K562 (cell line): ENCODE measurements at regions not wholly inside any gene's neighbourhood (a gene's known extent, or its start where the extent isn't known, plus 50 kb on each side); places are given as distances from the start of the nearest gene placed in this dataset.

Experiments used
- CEBPG ChIP-seq, 3 experiments: fragments of 200-800 bp in 1 of 3; sonication (Bioruptor generic) in 1 of 3; sonication (generic) in 1 of 3; formaldehyde crosslinking in 1 of 3; IDR thresholded peaks in 2 of 3; conservative IDR thresholded peaks in 1 of 3; 2 replicates each; pipeline versions ENCODE4 v1.6.1 to v1.8.0; 2016 to 2022; ENCODE audit warnings: missing compliant biosample characterization in 2 of 3, missing genetic modification characterization in 2 of 3, mild to moderate bottlenecking in 1 of 3, missing genetic modification reagents in 1 of 3
- DMBX1 ChIP-seq: fragments of 250-450 bp; sonication (Bioruptor Pico); IDR thresholded peaks from 2 replicates; pipeline ENCODE4 v1.8.0; 2022; ENCODE audit warnings: inconsistent platforms, mild to moderate bottlenecking, moderate library complexity, borderline replicate concordance
- ETV1 ChIP-seq: fragments of 450-650 bp; conservative IDR thresholded peaks from 2 replicates; pipeline ENCODE4 v1.6.1; 2016; ENCODE audit warnings: missing genetic modification characterization, control low read depth, low read depth, missing compliant biosample characterization
- MYC ChIP-seq, 2 experiments: fragments of 250-450 bp in 1 of 2; sonication (Bioruptor Pico) in 1 of 2; IDR thresholded peaks; 2 replicates each; pipeline versions ENCODE4 v1.5.1 to v1.6.1; 2012 to 2021; ENCODE audit warnings: low read depth in 2 of 2, borderline replicate concordance in 1 of 2, improper control_type of control experiment in 1 of 2, low read length in 1 of 2, mild to moderate bottlenecking in 1 of 2, moderate library complexity in 1 of 2
- ZSCAN32 ChIP-seq: fragments of 450-650 bp; formaldehyde crosslinking; IDR thresholded peaks from 2 replicates; pipeline ENCODE4 v1.4.0; 2020; ENCODE audit warnings: mild to moderate bottlenecking, moderate library complexity
- TF ChIP-seq, protein P1 (sequence below): fragments of 450-650 bp; IDR thresholded peaks from 2 replicates; pipeline ENCODE4 v1.6.1; 2017; ENCODE audit warnings: antibody characterized with exemption, mild to moderate bottlenecking
- TF ChIP-seq, protein P2 (sequence below): fragments of 450-650 bp; formaldehyde crosslinking; IDR thresholded peaks from 2 replicates; pipeline ENCODE4 v1.4.0; 2022; ENCODE audit warnings: mild to moderate bottlenecking, moderate library complexity
- TF ChIP-seq, protein P3 (sequence below): fragments of 250-450 bp; sonication (Bioruptor Pico); IDR thresholded peaks from 2 replicates; pipeline ENCODE4 v1.4.0; 2020; ENCODE audit warnings: mild to moderate bottlenecking, moderate library complexity

DNA sequence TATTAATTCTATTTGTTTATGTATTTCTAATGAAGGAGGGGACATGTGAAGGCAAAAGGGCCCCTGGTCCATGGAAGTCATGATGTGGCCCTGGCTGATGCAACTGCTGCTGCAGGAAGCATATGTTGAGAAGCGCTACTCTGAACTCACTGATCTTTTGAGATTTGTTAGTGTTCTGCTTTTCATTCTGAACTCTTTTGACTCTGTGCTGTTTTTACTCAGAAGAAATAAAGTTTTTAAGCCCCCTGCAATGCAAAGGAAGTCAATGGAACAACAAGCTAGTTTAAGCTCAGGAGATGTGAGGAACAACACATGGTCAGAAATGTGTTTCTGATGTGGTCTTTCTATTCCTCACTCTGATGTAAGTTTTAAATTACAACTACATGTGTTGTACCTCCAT is 88.9 kb upstream of the BTG1 start (continued):
- peak; percentile 75 for TF ChIP-seq CEBPG (CRISPR knock-in tag; IDR thresholded peaks at IDR 0.05)
- peak; percentile 74 to 77 for TF ChIP-seq CEBPG (tag; conservative IDR thresholded peaks at IDR 0.05 in 1 of 2, IDR thresholded peaks at IDR 0.05 in 1 of 2)
- TF ChIP-seq MYC (IDR thresholded peaks at IDR 0.05; ENCODE audit: low read depth, low read length): peak; percentile 57; the same call in 1 of the 2 replicates
- no peak for TF ChIP-seq MYC (CRISPR knock-in tag; IDR thresholded peaks at IDR 0.05; ENCODE audit: borderline replicate concordance, low read depth)
- 0 out of 2 replicates have a peak, but pooled peaks have one; percentile 12 for TF ChIP-seq ETV1
- TF ChIP-seq, protein P1, sequence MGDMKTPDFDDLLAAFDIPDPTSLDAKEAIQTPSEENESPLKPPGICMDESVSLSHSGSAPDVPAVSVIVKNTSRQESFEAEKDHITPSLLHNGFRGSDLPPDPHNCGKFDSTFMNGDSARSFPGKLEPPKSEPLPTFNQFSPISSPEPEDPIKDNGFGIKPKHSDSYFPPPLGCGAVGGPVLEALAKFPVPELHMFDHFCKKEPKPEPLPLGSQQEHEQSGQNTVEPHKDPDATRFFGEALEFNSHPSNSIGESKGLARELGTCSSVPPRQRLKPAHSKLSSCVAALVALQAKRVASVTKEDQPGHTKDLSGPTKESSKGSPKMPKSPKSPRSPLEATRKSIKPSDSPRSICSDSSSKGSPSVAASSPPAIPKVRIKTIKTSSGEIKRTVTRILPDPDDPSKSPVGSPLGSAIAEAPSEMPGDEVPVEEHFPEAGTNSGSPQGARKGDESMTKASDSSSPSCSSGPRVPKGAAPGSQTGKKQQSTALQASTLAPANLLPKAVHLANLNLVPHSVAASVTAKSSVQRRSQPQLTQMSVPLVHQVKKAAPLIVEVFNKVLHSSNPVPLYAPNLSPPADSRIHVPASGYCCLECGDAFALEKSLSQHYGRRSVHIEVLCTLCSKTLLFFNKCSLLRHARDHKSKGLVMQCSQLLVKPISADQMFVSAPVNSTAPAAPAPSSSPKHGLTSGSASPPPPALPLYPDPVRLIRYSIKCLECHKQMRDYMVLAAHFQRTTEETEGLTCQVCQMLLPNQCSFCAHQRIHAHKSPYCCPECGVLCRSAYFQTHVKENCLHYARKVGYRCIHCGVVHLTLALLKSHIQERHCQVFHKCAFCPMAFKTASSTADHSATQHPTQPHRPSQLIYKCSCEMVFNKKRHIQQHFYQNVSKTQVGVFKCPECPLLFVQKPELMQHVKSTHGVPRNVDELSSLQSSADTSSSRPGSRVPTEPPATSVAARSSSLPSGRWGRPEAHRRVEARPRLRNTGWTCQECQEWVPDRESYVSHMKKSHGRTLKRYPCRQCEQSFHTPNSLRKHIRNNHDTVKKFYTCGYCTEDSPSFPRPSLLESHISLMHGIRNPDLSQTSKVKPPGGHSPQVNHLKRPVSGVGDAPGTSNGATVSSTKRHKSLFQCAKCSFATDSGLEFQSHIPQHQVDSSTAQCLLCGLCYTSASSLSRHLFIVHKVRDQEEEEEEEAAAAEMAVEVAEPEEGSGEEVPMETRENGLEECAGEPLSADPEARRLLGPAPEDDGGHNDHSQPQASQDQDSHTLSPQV: 0 out of 2 replicates have a peak, but pooled peaks have one; percentile 40
- TF ChIP-seq, protein P2, sequence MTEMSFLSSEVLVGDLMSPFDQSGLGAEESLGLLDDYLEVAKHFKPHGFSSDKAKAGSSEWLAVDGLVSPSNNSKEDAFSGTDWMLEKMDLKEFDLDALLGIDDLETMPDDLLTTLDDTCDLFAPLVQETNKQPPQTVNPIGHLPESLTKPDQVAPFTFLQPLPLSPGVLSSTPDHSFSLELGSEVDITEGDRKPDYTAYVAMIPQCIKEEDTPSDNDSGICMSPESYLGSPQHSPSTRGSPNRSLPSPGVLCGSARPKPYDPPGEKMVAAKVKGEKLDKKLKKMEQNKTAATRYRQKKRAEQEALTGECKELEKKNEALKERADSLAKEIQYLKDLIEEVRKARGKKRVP (CRISPR knock-in tag): peak; percentile 87
- peak; percentile 73 for TF ChIP-seq DMBX1 (CRISPR knock-in tag)
- peak; percentile 54; the same call in 1 of the 2 replicates for TF ChIP-seq ZSCAN32 (CRISPR knock-in tag)
- TF ChIP-seq, protein P3, sequence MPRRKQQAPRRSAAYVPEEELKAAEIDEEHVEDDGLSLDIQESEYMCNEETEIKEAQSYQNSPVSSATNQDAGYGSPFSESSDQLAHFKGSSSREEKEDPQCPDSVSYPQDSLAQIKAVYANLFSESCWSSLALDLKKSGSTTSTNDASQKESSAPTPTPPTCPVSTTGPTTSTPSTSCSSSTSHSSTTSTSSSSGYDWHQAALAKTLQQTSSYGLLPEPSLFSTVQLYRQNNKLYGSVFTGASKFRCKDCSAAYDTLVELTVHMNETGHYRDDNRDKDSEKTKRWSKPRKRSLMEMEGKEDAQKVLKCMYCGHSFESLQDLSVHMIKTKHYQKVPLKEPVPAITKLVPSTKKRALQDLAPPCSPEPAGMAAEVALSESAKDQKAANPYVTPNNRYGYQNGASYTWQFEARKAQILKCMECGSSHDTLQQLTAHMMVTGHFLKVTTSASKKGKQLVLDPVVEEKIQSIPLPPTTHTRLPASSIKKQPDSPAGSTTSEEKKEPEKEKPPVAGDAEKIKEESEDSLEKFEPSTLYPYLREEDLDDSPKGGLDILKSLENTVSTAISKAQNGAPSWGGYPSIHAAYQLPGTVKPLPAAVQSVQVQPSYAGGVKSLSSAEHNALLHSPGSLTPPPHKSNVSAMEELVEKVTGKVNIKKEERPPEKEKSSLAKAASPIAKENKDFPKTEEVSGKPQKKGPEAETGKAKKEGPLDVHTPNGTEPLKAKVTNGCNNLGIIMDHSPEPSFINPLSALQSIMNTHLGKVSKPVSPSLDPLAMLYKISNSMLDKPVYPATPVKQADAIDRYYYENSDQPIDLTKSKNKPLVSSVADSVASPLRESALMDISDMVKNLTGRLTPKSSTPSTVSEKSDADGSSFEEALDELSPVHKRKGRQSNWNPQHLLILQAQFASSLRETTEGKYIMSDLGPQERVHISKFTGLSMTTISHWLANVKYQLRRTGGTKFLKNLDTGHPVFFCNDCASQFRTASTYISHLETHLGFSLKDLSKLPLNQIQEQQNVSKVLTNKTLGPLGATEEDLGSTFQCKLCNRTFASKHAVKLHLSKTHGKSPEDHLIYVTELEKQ (CRISPR knock-in tag): no peak
